ENCODE measurements at regions not wholly inside any gene's neighbourhood (a gene's known extent, or its start where the extent isn't known, plus 50 kb on each side); places are given as distances from the start of the nearest gene placed in this dataset.

GRCh38 chr16:27729516-27730304 is 179.8 kb downstream of the KATNIP start:
- no peaks in the 10 kb centered on the region for H3K9me3 ChIP-seq (ENCODE audit: insufficient read depth, low read depth)
- intact Hi-C loops (cut with micrococcal nuclease; ENCODE audit: unreplicated experiment), result no loop called here
- no peaks in the 10 kb centered on the region for H3F3A ChIP-seq (ENCODE audit: insufficient read depth, low read depth)
- no peak for DNase-seq
- no peaks in the 10 kb centered on the region for H3K36me3 ChIP-seq (ENCODE audit: low read depth)
- ChIA-PET POLR2A (ENCODE audit: unreplicated experiment) (no interaction called here), CTCF (no interaction called here)
- TF ChIP-seq EZH2 (IDR thresholded peaks at IDR 0.05; ENCODE audit: low read depth), result no peak
- H3K27me3 ChIP-seq (ENCODE audit: insufficient read depth, low read depth), result no peaks in the 10 kb centered on the region
- H3K4me3 ChIP-seq, result no peak overlapping the region
- no peak overlapping the region for H3K4me2 ChIP-seq
- BruUV-seq (replicated peaks), result no TSS peak
- no peaks in the 10 kb centered on the region for H3K4me1 ChIP-seq (replicated peaks; ENCODE audit: insufficient read depth)
- no peaks in the 10 kb centered on the region for H3K9me2 ChIP-seq (ENCODE audit: insufficient read depth)
- no peak overlapping the region for H2AFZ ChIP-seq
- no peaks in the 10 kb centered on the region for H4K20me1 ChIP-seq (ENCODE audit: insufficient read depth)
- H3K27ac ChIP-seq, result no peak overlapping the region
- H3K79me2 ChIP-seq (ENCODE audit: low read depth), result no peaks in the 10 kb centered on the region

- ChIA-PET POLR2A (ENCODE audit: unreplicated experiment) (no interaction called here), CTCF (no interaction called here)
- intact Hi-C loops (cut with micrococcal nuclease; ENCODE audit: unreplicated experiment), result no loop called here
- no peak overlapping the region for H3K4me3 ChIP-seq
- TF ChIP-seq CTCF (conservative IDR thresholded peaks at IDR 0.05) (no peak), EZH2 (IDR thresholded peaks at IDR 0.05; ENCODE audit: low read depth) (no peak)
- H3K27ac ChIP-seq, result no peak overlapping the region
- no peak overlapping the region for H3K4me2 ChIP-seq
- no peaks in the 10 kb centered on the region for H3K4me1 ChIP-seq (replicated peaks; ENCODE audit: insufficient read depth)
- no peaks in the 10 kb centered on the region for H3F3A ChIP-seq (ENCODE audit: insufficient read depth, low read depth)
- H3K9me2 ChIP-seq (ENCODE audit: insufficient read depth), result no peaks in the 10 kb centered on the region
- no peaks in the 10 kb centered on the region for H4K20me1 ChIP-seq (ENCODE audit: insufficient read depth)
- no peaks in the 10 kb centered on the region for H3K9me3 ChIP-seq (ENCODE audit: insufficient read depth, low read depth)
- H3K27me3 ChIP-seq (ENCODE audit: insufficient read depth, low read depth), result no peaks in the 10 kb centered on the region
- BruUV-seq (replicated peaks), result no TSS peak
- DNase-seq, result no peak
- no peak overlapping the region for H2AFZ ChIP-seq
- H3K79me2 ChIP-seq (ENCODE audit: low read depth), result no peaks in the 10 kb centered on the region
- no peaks in the 10 kb centered on the region for H3K36me3 ChIP-seq (ENCODE audit: low read depth)
Observed at GRCh38 chr16:27730661-27731210, 180.8 kb downstream of the KATNIP start.

DNA sequence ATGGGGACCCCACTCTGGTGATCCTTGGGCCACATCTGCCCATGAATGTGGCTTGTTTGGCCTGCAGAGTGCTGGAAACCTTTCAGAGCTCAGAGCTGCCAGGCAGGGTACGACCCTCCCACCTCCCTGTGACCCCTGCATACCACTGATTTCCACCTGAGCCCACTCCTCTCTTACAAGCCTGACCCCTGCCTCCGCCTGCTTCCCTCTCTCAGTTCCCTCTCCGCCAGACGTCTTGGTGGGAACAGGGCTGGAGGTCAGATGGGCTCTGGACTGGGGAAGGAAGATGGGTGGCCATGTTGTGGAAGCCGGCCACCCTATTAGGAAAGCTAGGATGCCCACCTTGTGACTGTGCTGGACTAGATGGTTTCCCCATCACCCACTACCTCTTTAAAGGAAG is 185.1 kb downstream of the KATNIP start:
- no peak for TF ChIP-seq CTCF (conservative IDR thresholded peaks at IDR 0.05)
- no peak for TF ChIP-seq EZH2 (IDR thresholded peaks at IDR 0.05; ENCODE audit: low read depth)
- H3K9me3 ChIP-seq (ENCODE audit: insufficient read depth, low read depth), result no peaks in the 10 kb centered on the region
- no peaks in the 10 kb centered on the region for H3K36me3 ChIP-seq (ENCODE audit: low read depth)
- no peaks in the 10 kb centered on the region for H3K4me1 ChIP-seq (replicated peaks; ENCODE audit: insufficient read depth)
- H3K4me2 ChIP-seq, result no peak overlapping the region
- CTCF ChIA-PET, result no interaction called here
- H2AFZ ChIP-seq, result no peak overlapping the region
- H3F3A ChIP-seq (ENCODE audit: insufficient read depth, low read depth), result no peaks in the 10 kb centered on the region
- no peak for DNase-seq
- H3K9me2 ChIP-seq (ENCODE audit: insufficient read depth), result no peaks in the 10 kb centered on the region
- POLR2A ChIA-PET (ENCODE audit: unreplicated experiment), result no interaction called here
- no peak overlapping the region for H3K4me3 ChIP-seq
- H3K27ac ChIP-seq, result no peak overlapping the region
- intact Hi-C loops (cut with micrococcal nuclease; ENCODE audit: unreplicated experiment), result no loop called here
- no peaks in the 10 kb centered on the region for H3K79me2 ChIP-seq (ENCODE audit: low read depth)
- BruUV-seq (replicated peaks), result no TSS peak
- no peaks in the 10 kb centered on the region for H3K27me3 ChIP-seq (ENCODE audit: insufficient read depth, low read depth)
- H4K20me1 ChIP-seq (ENCODE audit: insufficient read depth), result no peaks in the 10 kb centered on the region

All from PC-9 (cell line).